GM18868 (cell line): ENCODE measurements at regions not wholly inside any gene's neighbourhood (a gene's known extent, or its start where the extent isn't known, plus 50 kb on each side); places are given as distances from the start of the nearest gene placed in this dataset.

Experiments used
- ATAC-seq: cut with Tn5 transposase; IDR thresholded peaks from one replicate; pipeline ENCODE4 v1.9.1; 2021; ENCODE audit warnings: mild to moderate bottlenecking, moderate library complexity; ENCODE audit not compliant: unreplicated experiment

GRCh38 chr18:37661478-37661877, 95.9 kb upstream of the CELF4 start:
- no peak for ATAC-seq

GRCh38 chr18:37661061-37661460, 95.5 kb upstream of the CELF4 start:
- ATAC-seq = no peak

GRCh38 chr18:37660658-37661057, 95.1 kb upstream of the CELF4 start:
- ATAC-seq = no peak

GRCh38 chr18:37659906-37660305, 94.3 kb upstream of the CELF4 start:
- no peak for ATAC-seq

GRCh38 chr18:37658894-37659293, 93.3 kb upstream of the CELF4 start:
- ATAC-seq = no peak

- ATAC-seq = no peak
Observed at GRCh38 chr18:37657493-37657892, 91.9 kb upstream of the CELF4 start.

GRCh38 chr18:37654731-37655369, 89.3 kb upstream of the CELF4 start:
- no peak for ATAC-seq

GRCh38 chr18:37654034-37654433, 88.4 kb upstream of the CELF4 start:
- ATAC-seq = no peak

GRCh38 chr18:37653618-37654017, 88.0 kb upstream of the CELF4 start:
- no peak for ATAC-seq

GRCh38 chr18:37649930-37650329, 84.3 kb upstream of the CELF4 start:
- ATAC-seq = no peak

- no peak for ATAC-seq
Observed at GRCh38 chr18:37649416-37649815, 83.8 kb upstream of the CELF4 start.

GRCh38 chr18:37641573-37641972, 76.0 kb upstream of the CELF4 start:
- ATAC-seq = no peak

- no peak for ATAC-seq
Observed at GRCh38 chr18:37640504-37640903, 74.9 kb upstream of the CELF4 start.

GRCh38 chr18:37639846-37640245, 74.2 kb upstream of the CELF4 start:
- no peak for ATAC-seq

GRCh38 chr18:37637478-37637850, 71.9 kb upstream of the CELF4 start:
- no peak for ATAC-seq

- no peak for ATAC-seq
Observed at GRCh38 chr18:37636831-37637477, 71.4 kb upstream of the CELF4 start.

- ATAC-seq = no peak
Observed at GRCh38 chr18:37634516-37634915, 68.9 kb upstream of the CELF4 start.

- ATAC-seq = no peak
Observed at GRCh38 chr18:37631422-37631821, 65.8 kb upstream of the CELF4 start.

- no peak for ATAC-seq
Observed at GRCh38 chr18:37630334-37630733, 64.7 kb upstream of the CELF4 start.

GRCh38 chr18:37628470-37629220, 63.0 kb upstream of the CELF4 start:
- no peak for ATAC-seq

- ATAC-seq = no peak
Observed at GRCh38 chr18:37624318-37624717, 58.7 kb upstream of the CELF4 start.

- no peak for ATAC-seq
Observed at GRCh38 chr18:37619964-37620363, 54.4 kb upstream of the CELF4 start.
